ENCODE measurements at regions not wholly inside any gene's neighbourhood (a gene's known extent, or its start where the extent isn't known, plus 50 kb on each side); places are given as distances from the start of the nearest gene placed in this dataset.
"Not testable (repeated sequence)": the region's sequence is repeated elsewhere in the genome, so short reads cannot be mapped to it uniquely, and the experiment has no call there.

DNA sequence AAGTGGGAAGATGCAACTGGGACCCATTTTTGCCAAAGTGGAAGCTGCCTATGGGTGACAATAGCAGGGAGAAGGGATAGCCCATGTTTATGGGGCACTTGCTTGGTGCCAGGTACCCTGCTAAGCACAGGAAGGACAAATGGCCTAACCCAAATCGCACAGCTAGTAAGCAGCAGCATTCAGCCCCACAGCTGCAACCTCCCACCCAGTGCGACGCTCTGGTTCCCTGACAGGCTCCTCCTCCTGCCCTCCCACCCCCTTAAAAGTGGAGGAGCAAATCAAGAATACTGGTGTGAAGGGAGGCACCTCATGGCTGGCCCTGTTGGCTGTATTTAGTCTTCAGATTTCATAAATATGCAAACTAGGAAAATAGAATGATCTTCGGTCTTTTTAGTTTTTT is 76.2 kb downstream of the RIN2 start:
- DNase-seq (ENCODE audit: extremely low read depth in 1 of 2, low read depth in 1 of 2): no peak

- no peak for DNase-seq (ENCODE audit: extremely low read depth in 1 of 2, low read depth in 1 of 2)
Measured at GRCh38 chr20:19834783-19835182, 76.7 kb downstream of the RIN2 start.

- no peak for DNase-seq (ENCODE audit: extremely low read depth in 1 of 2, low read depth in 1 of 2)
Measured at GRCh38 chr20:19835533-19836222, 77.6 kb downstream of the RIN2 start.

GRCh38 chr20:19838468-19838867 is 80.4 kb downstream of the RIN2 start:
- DNase-seq (ENCODE audit: extremely low read depth in 1 of 2, low read depth in 1 of 2): no peak

DNA sequence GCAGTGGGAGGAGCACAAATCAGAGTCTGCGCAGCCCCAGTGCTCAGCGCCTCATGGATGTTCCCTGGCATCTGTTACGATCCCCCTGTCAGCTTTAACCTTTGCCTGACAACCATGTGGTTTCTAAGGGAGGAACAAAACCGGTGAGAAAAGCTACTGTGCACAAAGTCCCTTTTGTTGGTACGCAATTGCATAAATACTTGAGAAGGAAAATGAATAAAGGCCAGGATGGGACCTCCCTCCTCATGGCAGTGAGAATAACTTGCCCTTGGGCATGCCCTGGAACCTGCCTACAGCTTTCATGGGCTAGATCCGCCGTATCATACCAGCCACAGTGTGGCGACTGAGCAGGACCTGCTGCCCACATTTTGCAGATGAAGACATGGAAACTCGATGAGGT is 81.0 kb downstream of the RIN2 start:
- no peak for DNase-seq (ENCODE audit: extremely low read depth in 1 of 2, low read depth in 1 of 2)

DNA sequence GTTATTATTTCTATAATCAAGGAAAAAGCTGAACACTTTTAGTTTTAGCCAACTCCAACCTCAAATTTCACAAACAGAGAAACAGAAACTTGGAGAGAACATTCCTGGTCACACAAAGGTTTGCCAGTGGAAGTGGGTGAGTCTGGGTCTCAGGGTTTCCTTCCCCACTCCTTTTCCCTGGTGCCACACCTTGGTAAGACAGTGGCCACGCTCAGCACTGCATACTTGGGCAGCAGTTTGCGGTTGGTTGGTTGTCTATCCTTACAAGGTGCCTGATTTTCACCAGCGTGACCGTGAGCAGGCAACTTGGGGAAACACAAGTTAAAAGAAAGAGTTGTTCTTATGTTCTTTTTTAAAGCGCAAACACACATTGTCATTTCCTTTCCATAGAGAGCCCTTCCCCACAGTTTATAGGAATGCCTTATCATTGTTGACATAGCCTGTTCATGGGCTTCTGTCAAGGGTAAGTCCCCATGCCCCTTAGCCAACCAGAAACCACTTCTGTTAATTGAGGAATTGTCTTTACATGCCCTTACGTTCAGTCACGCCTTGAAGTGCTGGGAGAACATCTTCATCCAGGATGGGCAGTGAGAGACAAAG is 82.2 kb downstream of the RIN2 start:
- no peak for DNase-seq (ENCODE audit: extremely low read depth in 1 of 2, low read depth in 1 of 2)

- DNase-seq (ENCODE audit: extremely low read depth in 1 of 2, low read depth in 1 of 2): no peak
Measured at GRCh38 chr20:19841740-19842139, 83.7 kb downstream of the RIN2 start.

- DNase-seq (ENCODE audit: extremely low read depth in 1 of 2, low read depth in 1 of 2): not testable (repeated sequence)
Measured at GRCh38 chr20:19844850-19845249, 86.8 kb downstream of the RIN2 start.

- no peak for DNase-seq (ENCODE audit: extremely low read depth in 1 of 2, low read depth in 1 of 2)
Measured at GRCh38 chr20:19847383-19847782, 89.3 kb downstream of the RIN2 start.

- DNase-seq (ENCODE audit: extremely low read depth in 1 of 2, low read depth in 1 of 2): no peak
Measured at GRCh38 chr20:19849341-19850197, 91.5 kb downstream of the RIN2 start.

DNA sequence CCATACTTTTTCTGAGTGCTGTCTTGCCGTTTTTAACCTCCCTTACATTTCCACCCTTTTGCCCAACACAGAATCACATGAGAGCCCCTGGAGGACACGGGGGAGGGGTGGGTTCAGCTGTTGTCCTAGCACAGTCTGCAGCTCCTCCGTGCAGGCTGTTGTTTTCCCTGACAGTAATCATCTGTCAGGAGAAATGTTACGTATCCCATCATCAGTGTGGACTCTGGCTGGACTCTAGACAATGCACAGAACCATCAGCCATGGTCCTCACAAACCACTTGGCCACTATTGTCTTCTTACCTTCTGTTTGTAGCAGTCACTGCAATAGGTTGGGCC is 92.1 kb downstream of the RIN2 start:
- no peak for DNase-seq (ENCODE audit: extremely low read depth in 1 of 2, low read depth in 1 of 2)

DNA sequence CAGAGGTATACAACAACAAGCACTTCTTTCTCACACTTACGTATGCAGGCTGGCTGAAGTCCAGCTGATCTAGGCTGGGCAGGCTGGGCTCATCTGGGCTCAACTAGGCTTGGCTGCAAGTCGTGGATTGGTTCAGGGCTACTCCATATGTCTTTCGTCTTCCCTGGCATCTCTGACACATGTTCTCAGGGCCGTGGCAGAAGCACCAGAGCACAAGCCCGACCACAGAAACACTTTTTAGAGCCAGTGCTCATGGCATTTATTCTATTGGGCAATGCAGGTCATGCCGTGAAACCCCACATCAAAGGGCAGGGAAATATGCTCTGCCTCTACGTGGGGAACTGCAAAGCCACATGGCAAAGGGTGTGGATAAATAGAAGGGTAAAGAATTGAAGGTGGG is 93.8 kb downstream of the RIN2 start:
- no peak for DNase-seq (ENCODE audit: extremely low read depth in 1 of 2, low read depth in 1 of 2)

DNA sequence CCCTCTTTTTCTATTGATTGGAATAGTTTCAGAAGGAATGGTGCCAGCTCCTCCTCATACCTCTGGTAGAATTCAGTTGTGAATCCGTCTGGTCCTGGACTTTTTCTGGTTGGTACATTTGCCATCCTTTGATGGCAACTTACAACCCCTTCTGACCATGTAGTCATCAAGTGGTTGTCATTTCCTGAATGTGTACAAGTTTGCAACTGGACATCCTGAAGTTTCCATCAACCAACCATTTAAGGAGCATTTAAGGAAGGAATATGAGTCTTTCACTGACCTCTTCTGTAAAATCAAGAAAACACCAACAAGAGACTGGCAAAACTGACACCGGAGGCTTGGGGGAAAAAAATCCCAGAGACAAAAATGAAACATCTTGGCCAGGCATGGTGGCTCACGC is 97.4 kb downstream of the RIN2 start:
- DNase-seq (ENCODE audit: extremely low read depth in 1 of 2, low read depth in 1 of 2): no peak

DNA sequence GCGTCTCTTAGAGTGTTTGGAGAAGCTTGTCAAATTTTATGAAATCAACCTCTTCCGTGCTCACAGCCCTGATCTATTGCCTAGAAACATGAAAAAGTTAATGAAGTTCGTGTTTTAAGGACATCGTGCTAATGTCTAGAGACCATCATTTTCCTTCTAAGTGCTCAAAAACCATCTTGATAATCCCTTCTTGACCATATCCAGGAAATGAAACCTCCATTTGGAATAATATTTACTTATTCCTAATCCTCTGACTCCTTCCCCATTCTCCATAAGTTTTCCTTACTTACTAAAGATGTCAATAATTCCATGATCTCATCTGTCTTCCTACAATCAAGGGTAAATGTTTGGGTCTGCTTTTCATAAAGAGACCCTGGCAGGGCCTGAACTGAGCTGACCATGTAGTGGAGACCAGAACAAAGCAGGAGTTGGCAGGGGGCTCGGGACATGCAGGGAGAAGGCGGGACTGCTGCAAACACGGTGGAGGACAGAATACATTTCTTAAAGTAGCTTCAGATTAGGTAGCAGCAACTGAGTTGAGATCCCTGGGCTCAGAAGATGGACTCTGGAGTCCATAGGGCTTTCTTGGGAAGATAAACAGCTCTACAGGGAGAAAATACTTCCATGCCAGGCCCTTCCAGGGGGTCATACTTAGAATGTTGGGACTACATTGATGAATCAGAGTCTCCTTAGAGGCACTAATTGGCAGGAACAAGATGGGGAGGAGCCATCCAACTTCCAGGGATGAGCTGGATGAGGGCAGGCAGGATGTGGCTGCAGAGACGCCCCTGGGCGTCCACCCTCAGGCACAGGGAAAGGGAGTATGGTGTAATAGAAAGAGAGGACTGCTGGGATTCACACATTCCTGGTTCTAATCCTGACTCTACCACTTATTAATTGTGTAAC is 100.7 kb downstream of the RIN2 start:
- no peak for DNase-seq (ENCODE audit: extremely low read depth in 1 of 2, low read depth in 1 of 2)

DNA sequence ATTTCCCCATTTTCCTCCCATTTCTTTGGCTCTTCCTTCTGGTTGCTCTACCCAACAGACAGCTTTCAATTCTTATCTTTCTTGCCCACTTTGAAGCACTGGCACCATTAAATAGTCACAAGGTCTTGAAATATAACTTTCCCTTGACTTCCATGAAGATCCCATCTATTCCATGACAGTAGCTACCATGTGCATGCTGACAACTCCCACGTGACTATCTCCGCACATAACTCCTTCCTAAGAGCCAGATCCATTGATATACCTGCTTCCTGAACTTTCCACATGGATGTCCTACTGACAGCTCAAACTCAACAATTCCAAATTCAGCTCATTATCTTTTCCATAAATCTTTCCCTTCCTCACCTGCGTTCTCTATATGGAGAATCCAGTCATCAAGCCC is 101.4 kb downstream of the RIN2 start:
- no peak for DNase-seq (ENCODE audit: extremely low read depth in 1 of 2, low read depth in 1 of 2)

GRCh38 chr20:19860737-19861136 is 102.7 kb downstream of the RIN2 start:
- no peak for DNase-seq (ENCODE audit: extremely low read depth in 1 of 2, low read depth in 1 of 2)

GRCh38 chr20:19861147-19861759 is 103.2 kb downstream of the RIN2 start:
- no peak for DNase-seq (ENCODE audit: extremely low read depth in 1 of 2, low read depth in 1 of 2)

DNA sequence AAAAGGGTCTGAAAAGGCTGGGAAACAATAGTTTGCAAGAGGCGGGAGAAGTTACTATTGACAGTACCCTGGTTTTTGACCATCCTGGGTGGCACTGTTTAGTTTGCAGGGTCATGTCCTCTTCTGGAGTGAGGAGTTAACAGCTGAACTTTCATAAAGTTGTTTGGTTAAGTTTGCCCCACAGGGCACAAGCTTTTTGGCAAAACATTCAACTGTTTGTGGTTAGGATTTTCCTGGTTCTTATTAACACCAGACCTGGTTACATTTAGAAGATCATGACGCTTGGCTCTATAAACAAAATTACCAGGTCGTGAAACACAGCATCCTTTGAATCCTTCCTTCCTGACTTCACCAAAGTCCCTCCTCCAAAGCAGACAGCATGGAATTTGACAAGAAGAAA is 106.1 kb downstream of the RIN2 start:
- DNase-seq (ENCODE audit: extremely low read depth in 1 of 2, low read depth in 1 of 2): no peak

DNA sequence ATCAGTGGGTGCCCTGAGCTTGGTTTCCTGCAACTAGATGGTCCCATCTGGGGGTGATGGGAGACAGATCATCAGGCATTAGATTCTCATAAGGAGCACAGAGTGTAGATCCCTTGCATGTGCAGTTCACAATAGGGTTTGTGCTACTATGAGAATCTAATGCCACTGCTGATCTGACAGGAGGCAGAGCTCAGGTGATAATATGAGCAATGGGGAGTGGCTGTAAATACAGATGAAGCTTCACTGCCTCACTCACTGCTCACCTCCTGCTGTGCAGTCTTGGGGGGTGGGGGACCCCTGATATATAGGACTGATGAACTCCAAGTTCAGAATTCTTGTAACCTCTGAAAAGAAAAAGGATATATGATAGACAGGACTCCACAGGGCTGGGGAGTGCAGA is 108.0 kb downstream of the RIN2 start:
- DNase-seq (ENCODE audit: extremely low read depth in 1 of 2, low read depth in 1 of 2): no peak

- no peak for DNase-seq (ENCODE audit: extremely low read depth in 1 of 2, low read depth in 1 of 2)
Measured at GRCh38 chr20:19867074-19867473, 109.0 kb downstream of the RIN2 start.

DNA sequence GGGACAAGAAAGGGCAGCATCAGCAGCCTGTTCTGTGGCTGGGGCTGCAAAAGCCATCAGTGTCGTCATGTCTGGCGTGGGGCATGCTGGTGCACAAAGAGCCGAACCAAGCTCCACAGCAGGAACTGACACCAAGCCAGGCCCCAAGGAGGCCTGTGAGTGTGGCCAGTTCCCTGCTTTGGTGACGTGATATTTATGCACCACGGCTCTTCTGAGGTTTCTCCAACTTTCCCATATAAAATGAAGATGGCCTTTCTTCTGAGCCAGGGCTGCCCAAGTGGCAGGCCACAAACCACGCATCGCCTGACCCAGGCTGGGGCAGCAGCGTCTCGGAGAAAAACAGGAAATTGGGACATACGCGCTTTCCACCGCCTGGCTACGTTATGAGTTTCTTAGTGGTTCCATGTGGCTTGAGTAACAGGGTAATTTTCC is 109.9 kb downstream of the RIN2 start:
- DNase-seq (ENCODE audit: extremely low read depth in 1 of 2, low read depth in 1 of 2): no peak

Data from stimulated activated CD8-positive, alpha-beta memory T cell treated with anti-CD3 and anti-CD28 coated beads, Interleukin-7, amount 100 ng/mL, for 48 hours (primary cell).